Omental fat pad (tissue), 3 donors: ENCODE measurements at regions not wholly inside any gene's neighbourhood (a gene's known extent, or its start where the extent isn't known, plus 50 kb on each side); places are given as distances from the start of the nearest gene placed in this dataset.

Experiments used
- ATAC-seq: fragments of 150-250 bp; one replicate; pipeline ENCODE4 v1.9.1; 2016; ENCODE audit warnings: mild to moderate bottlenecking, moderate library complexity; ENCODE audit not compliant: low FRiP score
- DNase-seq: peaks from one replicate; pipeline ENCODE4 v3.0.0-alpha.2; 2019; ENCODE audit warnings: low spot score
- CTCF ChIP-seq, 3 donors: fragments of 450-650 bp; IDR thresholded peaks; one replicate each; pipeline ENCODE4 v1.5.1; 2016 to 2017; ENCODE audit warnings: antibody characterized with exemption in 3 of 3, mild to moderate bottlenecking in 3 of 3, moderate library complexity in 2 of 3

- no peak for ATAC-seq
- DNase-seq, result no peak
- no peak for TF ChIP-seq CTCF (IDR thresholded peaks at IDR 0.05)
Measured at GRCh38 chr1:81071969-81072753, 728.6 kb upstream of the ADGRL2 start.

DNA sequence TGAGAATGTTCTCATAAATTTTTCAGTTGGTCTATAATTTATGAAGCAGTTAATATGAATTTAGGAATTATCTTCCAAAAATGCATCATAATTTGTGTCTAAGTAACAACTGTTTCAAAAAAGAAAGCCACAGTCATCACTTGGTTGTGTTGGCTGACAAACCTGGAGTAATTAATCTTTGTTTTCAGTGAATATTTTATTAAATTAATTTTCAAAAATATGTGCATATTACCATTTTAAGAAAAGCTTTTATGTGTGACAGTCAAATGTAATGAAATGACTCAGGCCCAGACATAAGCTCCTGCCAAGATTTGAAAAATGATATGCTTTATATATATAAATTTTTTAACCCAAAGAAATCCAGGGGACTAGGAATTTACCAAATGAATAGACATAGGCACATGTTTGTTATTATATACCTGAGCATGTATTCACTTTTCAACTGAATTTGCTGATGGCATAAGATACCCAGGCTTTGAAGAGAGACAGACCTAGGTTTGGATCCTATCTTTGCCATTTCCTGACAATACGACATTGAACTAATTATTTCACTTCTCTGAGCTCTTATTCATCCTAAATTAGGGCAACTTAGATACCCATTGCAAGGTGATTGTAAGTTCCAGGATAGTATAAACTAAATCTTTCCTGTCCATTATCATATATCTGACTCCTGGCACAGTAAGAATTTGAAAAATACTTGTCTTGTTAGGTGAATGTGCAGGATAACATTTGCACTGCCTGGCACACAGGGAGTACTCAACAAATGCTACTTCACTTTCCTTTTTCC is 729.5 kb upstream of the ADGRL2 start:
- DNase-seq, result no peak
- no peak for TF ChIP-seq CTCF (IDR thresholded peaks at IDR 0.05)
- ATAC-seq, result no peak

DNA sequence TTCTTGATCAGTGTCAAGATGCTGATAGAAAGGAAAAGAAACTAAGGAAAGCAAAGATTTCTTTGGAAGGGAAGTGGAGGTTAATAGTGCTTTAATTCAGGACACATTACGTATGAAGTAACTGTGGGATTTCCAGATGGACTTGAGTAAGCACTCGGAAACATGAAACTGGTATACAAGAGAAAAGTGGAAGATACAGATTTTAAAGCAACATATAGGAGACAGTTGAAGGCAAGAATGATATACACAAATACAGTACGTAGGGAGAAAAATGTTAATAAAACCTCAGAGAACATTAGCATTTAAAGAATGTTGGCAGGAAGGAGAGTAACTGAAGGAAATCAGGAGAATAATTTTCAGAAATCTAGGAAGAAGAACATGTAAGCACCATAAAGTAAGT is 730.9 kb upstream of the ADGRL2 start:
- ATAC-seq, result no peak
- DNase-seq, result no peak
- no peak for TF ChIP-seq CTCF (IDR thresholded peaks at IDR 0.05)

DNA sequence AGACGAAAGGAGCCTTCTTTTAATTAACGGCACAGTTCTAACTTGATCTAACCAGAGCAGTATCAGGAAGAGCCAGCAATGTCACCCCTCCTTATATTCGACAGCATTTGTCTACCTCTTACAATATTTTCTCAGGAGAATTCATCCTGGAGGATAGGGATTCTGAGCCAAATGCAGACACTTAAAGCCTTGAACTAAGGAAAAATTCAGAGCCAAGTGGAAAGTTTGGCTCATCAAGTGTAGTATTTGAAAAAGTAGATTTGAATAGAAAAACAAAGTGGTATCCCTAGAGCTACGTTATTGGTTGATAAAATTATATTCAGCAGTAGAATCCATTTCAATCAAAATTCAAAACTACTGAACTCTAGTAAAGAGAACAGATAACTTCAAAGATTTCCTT is 732.0 kb upstream of the ADGRL2 start:
- no peak for DNase-seq
- no peak for ATAC-seq
- no peak for TF ChIP-seq CTCF (IDR thresholded peaks at IDR 0.05)

DNA sequence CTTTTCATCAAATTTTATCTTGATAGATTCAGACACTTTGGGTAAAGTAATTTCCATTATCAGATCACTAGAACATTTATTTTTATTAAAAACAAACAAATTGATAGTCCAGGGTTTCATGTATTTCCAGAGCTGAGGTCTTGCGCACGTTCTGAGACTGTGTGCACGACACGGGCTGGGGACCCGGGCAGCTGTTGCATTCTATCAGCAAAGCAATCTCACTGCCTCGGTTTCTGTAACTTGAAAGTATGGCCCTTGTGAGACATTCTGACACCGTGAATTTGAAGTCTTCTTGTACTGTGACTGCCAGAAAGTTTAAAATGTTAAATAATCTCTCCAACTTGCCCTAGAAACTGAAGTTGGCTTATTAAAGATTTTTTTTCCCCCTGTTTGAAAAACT is 746.9 kb upstream of the ADGRL2 start:
- DNase-seq (no peak), ATAC-seq (no peak)
- TF ChIP-seq CTCF (IDR thresholded peaks at IDR 0.05), result no peak

GRCh38 chr1:81052162-81052561 is 748.6 kb upstream of the ADGRL2 start:
- no peak for TF ChIP-seq CTCF (IDR thresholded peaks at IDR 0.05)
- ATAC-seq (no peak), DNase-seq (no peak)

- ATAC-seq (no peak), DNase-seq (no peak)
- TF ChIP-seq CTCF (IDR thresholded peaks at IDR 0.05), result no peak
Measured at GRCh38 chr1:81050390-81050789, 750.3 kb upstream of the ADGRL2 start.
